ENCODE measurements at regions not wholly inside any gene's neighbourhood (a gene's known extent, or its start where the extent isn't known, plus 50 kb on each side); places are given as distances from the start of the nearest gene placed in this dataset.

DNA sequence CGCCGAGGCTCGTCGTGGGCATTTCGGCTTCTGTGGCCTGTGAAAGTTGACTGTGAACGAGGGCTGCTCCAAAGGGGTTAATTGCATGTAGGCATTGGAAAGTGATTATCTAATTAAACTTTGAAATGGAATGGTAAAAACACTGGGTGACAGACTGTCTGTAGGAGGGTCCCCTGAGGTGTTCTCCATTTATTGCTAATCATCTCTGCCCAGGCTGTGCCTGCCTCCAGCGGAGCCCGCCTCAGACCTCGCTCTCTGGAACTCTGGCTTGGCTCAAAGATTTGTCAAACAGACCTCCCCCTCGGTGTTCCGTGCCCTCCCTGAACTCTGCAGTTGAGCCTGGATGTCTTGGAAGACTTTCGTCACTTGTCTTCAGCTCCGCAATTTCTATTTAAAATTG lies 50.2 kb upstream of the VRK1 start:
- DNase-seq (ENCODE audit: low spot score): no peak
- intact Hi-C loops (cut with DNase I): no loop called here
